GM23338 (cell line): ENCODE measurements at regions not wholly inside any gene's neighbourhood (a gene's known extent, or its start where the extent isn't known, plus 50 kb on each side); places are given as distances from the start of the nearest gene placed in this dataset.

Experiments
- ATAC-seq: fragments of 200-7000 bp; cut with Tn5 transposase; 3 replicates; pipeline ENCODE4 v1.9.1; 2020
- DNase-seq: peaks from one replicate; pipeline ENCODE4 v3.0.0-alpha.2; 2015; ENCODE audit warnings: low spot score
- H2AFZ ChIP-seq: fragments of 200-600 bp; sonication (generic); 2 replicates; pipeline ENCODE4 v1.8.0; 2016; ENCODE audit warnings: antibody characterized with exemption, mild to moderate bottlenecking, moderate library complexity
- H3F3A ChIP-seq: fragments of 200-600 bp; sonication (generic); replicated peaks from 2 replicates; pipeline ENCODE4 v1.8.0; 2017; ENCODE audit warnings: antibody characterized with exemption, mixed run types, low read depth
- H3K27ac ChIP-seq: fragments of 200-600 bp; sonication (generic); 2 replicates; pipeline ENCODE4 v1.6.1; 2016; ENCODE audit warnings: low read depth
- H3K27me3 ChIP-seq: fragments of 200-600 bp; sonication (generic); 2 replicates; pipeline ENCODE4 v1.8.0; 2016; ENCODE audit warnings: mild to moderate bottlenecking, mixed run types, moderate library complexity; ENCODE audit not compliant: insufficient read depth
- H3K36me3 ChIP-seq: fragments of 200-600 bp; sonication (generic); 2 replicates; pipeline ENCODE4 v1.8.0; 2016; ENCODE audit warnings: mild to moderate bottlenecking; ENCODE audit not compliant: insufficient read depth
- H3K4me1 ChIP-seq: fragments of 200-600 bp; sonication (generic); 2 replicates; pipeline ENCODE4 v1.8.0; 2016; ENCODE audit warnings: mild to moderate bottlenecking, moderate library complexity; ENCODE audit not compliant: insufficient read depth
- H3K4me2 ChIP-seq: fragments of 200-600 bp; sonication (generic); 2 replicates; pipeline ENCODE4 v1.7.1; 2017; ENCODE audit warnings: mixed run types
- H3K4me3 ChIP-seq: fragments of 200-600 bp; sonication (generic); 2 replicates; pipeline ENCODE4 v1.6.1; 2016; ENCODE audit warnings: mixed run types
- H3K79me2 ChIP-seq: fragments of 200-600 bp; sonication (generic); replicated peaks from 2 replicates; pipeline ENCODE4 v1.8.0; 2017; ENCODE audit warnings: mild to moderate bottlenecking; ENCODE audit not compliant: insufficient read depth
- H3K9me2 ChIP-seq: fragments of 200-600 bp; sonication (generic); 2 replicates; pipeline ENCODE4 v1.8.0; 2017; ENCODE audit not compliant: insufficient read depth
- H4K20me1 ChIP-seq: fragments of 200-600 bp; sonication (generic); replicated peaks from 2 replicates; pipeline ENCODE4 v1.8.0; 2017; ENCODE audit warnings: mild to moderate bottlenecking; ENCODE audit not compliant: insufficient read depth
- H3K27ac Mint-ChIP-seq: 2 replicates; pipeline ENCODE4 v1.8.0; 2020; ENCODE audit warnings: inconsistent platforms, mild to moderate bottlenecking, moderate library complexity, mixed read lengths
- H3K27me3 Mint-ChIP-seq: 3 replicates; pipeline ENCODE4 v1.8.0; 2022; ENCODE audit warnings: low read depth, mild to moderate bottlenecking, moderate library complexity, mixed read lengths, inconsistent platforms; ENCODE audit not compliant: insufficient read depth, poor library complexity
- H3K36me3 Mint-ChIP-seq: 3 replicates; pipeline ENCODE4 v1.8.0; 2021; ENCODE audit warnings: low read depth, mild to moderate bottlenecking, inconsistent platforms, moderate library complexity, mixed read lengths
- H3K4me1 Mint-ChIP-seq: 3 replicates; pipeline ENCODE4 v1.8.0; 2020; ENCODE audit warnings: mild to moderate bottlenecking, inconsistent platforms, mixed read lengths
- H3K4me3 Mint-ChIP-seq: 3 replicates; pipeline ENCODE4 v1.8.0; 2021; ENCODE audit warnings: moderate library complexity, mild to moderate bottlenecking, inconsistent platforms, mixed read lengths
- H3K9me3 Mint-ChIP-seq: 3 replicates; pipeline ENCODE4 v1.8.0; 2020; ENCODE audit warnings: moderate library complexity, mild to moderate bottlenecking, inconsistent platforms, mixed read lengths
- CREB1 ChIP-seq: fragments of 250-450 bp; sonication (Bioruptor Pico); IDR thresholded peaks from 2 replicates; pipeline ENCODE4 v1.5.0; 2020; ENCODE audit warnings: low read depth, mild to moderate bottlenecking, moderate library complexity
- CTCF ChIP-seq, 2 experiments: fragments of 200-600 bp in 1 of 2; sonication (generic) in 1 of 2; conservative IDR thresholded peaks; 2 replicates each; pipeline versions ENCODE4 v1.5.1 to v1.6.1; 2016 to 2017; ENCODE audit warnings: antibody characterized with exemption in 2 of 2, low read depth in 2 of 2, mild to moderate bottlenecking in 2 of 2, moderate library complexity in 1 of 2
- ETS1 ChIP-seq: IDR thresholded peaks from 2 replicates; pipeline ENCODE4 v1.6.1; 2016; ENCODE audit warnings: antibody characterized with exemption
- EZH2 ChIP-seq: fragments of 200-600 bp; sonication (generic); IDR thresholded peaks from one replicate; pipeline ENCODE4 v1.8.0; 2017; ENCODE audit warnings: antibody characterized with exemption, mild to moderate bottlenecking, low read depth; ENCODE audit not compliant: unreplicated experiment
- EZH2phosphoT487 ChIP-seq: fragments of 200-600 bp; sonication (generic); IDR thresholded peaks from one replicate; pipeline ENCODE4 v1.8.1; 2018; ENCODE audit warnings: antibody characterized with exemption; ENCODE audit not compliant: unreplicated experiment
- JUNB ChIP-seq: IDR thresholded peaks from one replicate; pipeline ENCODE4 v1.6.1; 2016; ENCODE audit warnings: antibody characterized with exemption; ENCODE audit not compliant: unreplicated experiment
- NANOG ChIP-seq: IDR thresholded peaks from 2 replicates; pipeline ENCODE4 v1.6.1; 2016; ENCODE audit warnings: antibody characterized with exemption, borderline replicate concordance
- POLR2AphosphoS5 ChIP-seq: IDR thresholded peaks from 2 replicates; pipeline ENCODE4 v1.6.1; 2016; ENCODE audit warnings: antibody characterized with exemption, low read depth
- REST ChIP-seq: IDR thresholded peaks from one replicate; pipeline ENCODE4 v1.6.1; 2018; ENCODE audit warnings: antibody characterized with exemption; ENCODE audit not compliant: unreplicated experiment
- STAT1 ChIP-seq: IDR thresholded peaks from one replicate; pipeline ENCODE4 v1.6.1; 2016; ENCODE audit warnings: antibody characterized with exemption; ENCODE audit not compliant: unreplicated experiment
- ZNF114 ChIP-seq: fragments of 250-450 bp; sonication (Bioruptor Pico); IDR thresholded peaks from 2 replicates; pipeline ENCODE4 v1.5.0; 2020; ENCODE audit warnings: mild to moderate bottlenecking, moderate library complexity
- ZNF331 ChIP-seq: fragments of 250-450 bp; sonication (Bioruptor Pico); IDR thresholded peaks from 2 replicates; pipeline ENCODE4 v1.5.0; 2020; ENCODE audit warnings: low read depth, mild to moderate bottlenecking, moderate library complexity
- TF ChIP-seq, protein P1 (sequence below): fragments of 250-450 bp; sonication (Bioruptor Pico); IDR thresholded peaks from 2 replicates; pipeline ENCODE4 v1.5.0; 2020; ENCODE audit warnings: mild to moderate bottlenecking, moderate library complexity

DNA sequence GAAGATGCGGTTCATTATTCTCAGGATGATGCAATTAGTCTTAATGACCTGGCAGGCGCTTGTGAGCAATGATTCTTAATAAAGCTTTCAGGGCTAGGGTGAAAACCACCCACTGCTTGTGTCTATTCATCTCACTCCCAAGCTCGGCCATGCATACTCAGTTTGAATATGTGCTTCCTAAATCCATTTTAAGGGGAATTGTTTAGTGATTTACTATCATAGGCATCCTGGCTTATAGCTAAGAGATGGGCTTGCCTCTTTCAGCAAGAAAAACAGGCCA lies 141.1 kb upstream of the SLC24A3 start:
- H3K9me2 ChIP-seq = peaks cover 6% of the 10 kb centered on the region
- H2AFZ ChIP-seq = no peak overlapping the region
- H3K27me3 ChIP-seq = no peaks in the 10 kb centered on the region
- Mint-ChIP-seq H3K4me3 (no peak overlapping the region), H3K27me3 (peaks cover 1% of the 10 kb centered on the region), H3K9me3 (peaks cover 24% of the 10 kb centered on the region), H3K27ac (no peak overlapping the region), H3K36me3 (peaks cover 13% of the 10 kb centered on the region; the same call in 2 of the 3 replicates), H3K4me1 (peaks cover 21% of the 10 kb centered on the region)
- H3K4me1 ChIP-seq = peaks cover 7% of the 10 kb centered on the region; the same call in 1 of the 2 replicates
- H3F3A ChIP-seq = no peaks in the 10 kb centered on the region
- no peaks in the 10 kb centered on the region for H3K36me3 ChIP-seq
- no peak overlapping the region for H3K4me2 ChIP-seq
- DNase-seq (no peak), ATAC-seq (no peak)
- no peak overlapping the region for H3K27ac ChIP-seq
- H4K20me1 ChIP-seq = no peaks in the 10 kb centered on the region
- H3K79me2 ChIP-seq = no peaks in the 10 kb centered on the region
- H3K4me3 ChIP-seq = no peak overlapping the region
- no peak for TF ChIP-seq NANOG
- no peak for TF ChIP-seq ZNF331
- TF ChIP-seq POLR2AphosphoS5 = no peak
- TF ChIP-seq STAT1 = no peak
- no peak for TF ChIP-seq JUNB
- no peak for TF ChIP-seq CREB1 (CRISPR knock-in tag)
- TF ChIP-seq, protein P1, sequence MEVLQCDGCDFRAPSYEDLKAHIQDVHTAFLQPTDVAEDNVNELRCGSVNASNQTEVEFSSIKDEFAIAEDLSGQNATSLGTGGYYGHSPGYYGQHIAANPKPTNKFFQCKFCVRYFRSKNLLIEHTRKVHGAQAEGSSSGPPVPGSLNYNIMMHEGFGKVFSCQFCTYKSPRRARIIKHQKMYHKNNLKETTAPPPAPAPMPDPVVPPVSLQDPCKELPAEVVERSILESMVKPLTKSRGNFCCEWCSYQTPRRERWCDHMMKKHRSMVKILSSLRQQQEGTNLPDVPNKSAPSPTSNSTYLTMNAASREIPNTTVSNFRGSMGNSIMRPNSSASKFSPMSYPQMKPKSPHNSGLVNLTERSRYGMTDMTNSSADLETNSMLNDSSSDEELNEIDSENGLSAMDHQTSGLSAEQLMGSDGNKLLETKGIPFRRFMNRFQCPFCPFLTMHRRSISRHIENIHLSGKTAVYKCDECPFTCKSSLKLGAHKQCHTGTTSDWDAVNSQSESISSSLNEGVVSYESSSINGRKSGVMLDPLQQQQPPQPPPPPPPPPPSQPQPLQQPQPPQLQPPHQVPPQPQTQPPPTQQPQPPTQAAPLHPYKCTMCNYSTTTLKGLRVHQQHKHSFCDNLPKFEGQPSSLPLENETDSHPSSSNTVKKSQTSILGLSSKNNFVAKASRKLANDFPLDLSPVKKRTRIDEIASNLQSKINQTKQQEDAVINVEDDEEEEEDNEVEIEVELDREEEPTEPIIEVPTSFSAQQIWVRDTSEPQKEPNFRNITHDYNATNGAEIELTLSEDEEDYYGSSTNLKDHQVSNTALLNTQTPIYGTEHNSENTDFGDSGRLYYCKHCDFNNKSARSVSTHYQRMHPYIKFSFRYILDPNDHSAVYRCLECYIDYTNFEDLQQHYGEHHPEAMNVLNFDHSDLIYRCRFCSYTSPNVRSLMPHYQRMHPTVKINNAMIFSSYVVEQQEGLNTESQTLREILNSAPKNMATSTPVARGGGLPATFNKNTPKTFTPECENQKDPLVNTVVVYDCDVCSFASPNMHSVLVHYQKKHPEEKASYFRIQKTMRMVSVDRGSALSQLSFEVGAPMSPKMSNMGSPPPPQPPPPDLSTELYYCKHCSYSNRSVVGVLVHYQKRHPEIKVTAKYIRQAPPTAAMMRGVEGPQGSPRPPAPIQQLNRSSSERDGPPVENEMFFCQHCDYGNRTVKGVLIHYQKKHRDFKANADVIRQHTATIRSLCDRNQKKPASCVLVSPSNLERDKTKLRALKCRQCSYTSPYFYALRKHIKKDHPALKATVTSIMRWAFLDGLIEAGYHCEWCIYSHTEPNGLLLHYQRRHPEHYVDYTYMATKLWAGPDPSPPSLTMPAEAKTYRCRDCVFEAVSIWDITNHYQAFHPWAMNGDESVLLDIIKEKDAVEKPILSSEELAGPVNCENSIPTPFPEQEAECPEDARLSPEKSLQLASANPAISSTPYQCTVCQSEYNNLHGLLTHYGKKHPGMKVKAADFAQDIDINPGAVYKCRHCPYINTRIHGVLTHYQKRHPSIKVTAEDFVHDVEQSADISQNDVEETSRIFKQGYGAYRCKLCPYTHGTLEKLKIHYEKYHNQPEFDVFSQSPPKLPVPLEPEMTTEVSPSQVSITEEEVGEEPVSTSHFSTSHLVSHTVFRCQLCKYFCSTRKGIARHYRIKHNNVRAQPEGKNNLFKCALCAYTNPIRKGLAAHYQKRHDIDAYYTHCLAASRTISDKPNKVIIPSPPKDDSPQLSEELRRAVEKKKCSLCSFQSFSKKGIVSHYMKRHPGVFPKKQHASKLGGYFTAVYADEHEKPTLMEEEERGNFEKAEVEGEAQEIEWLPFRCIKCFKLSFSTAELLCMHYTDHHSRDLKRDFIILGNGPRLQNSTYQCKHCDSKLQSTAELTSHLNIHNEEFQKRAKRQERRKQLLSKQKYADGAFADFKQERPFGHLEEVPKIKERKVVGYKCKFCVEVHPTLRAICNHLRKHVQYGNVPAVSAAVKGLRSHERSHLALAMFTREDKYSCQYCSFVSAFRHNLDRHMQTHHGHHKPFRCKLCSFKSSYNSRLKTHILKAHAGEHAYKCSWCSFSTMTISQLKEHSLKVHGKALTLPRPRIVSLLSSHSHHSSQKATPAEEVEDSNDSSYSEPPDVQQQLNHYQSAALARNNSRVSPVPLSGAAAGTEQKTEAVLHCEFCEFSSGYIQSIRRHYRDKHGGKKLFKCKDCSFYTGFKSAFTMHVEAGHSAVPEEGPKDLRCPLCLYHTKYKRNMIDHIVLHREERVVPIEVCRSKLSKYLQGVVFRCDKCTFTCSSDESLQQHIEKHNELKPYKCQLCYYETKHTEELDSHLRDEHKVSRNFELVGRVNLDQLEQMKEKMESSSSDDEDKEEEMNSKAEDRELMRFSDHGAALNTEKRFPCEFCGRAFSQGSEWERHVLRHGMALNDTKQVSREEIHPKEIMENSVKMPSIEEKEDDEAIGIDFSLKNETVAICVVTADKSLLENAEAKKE (CRISPR knock-in tag) = no peak
- TF ChIP-seq CTCF (conservative IDR thresholded peaks at IDR 0.05; ENCODE audit: low read depth in 2 of 2) = no peak
- no peak for TF ChIP-seq EZH2
- TF ChIP-seq EZH2phosphoT487 = no peak
- TF ChIP-seq REST = no peak
- TF ChIP-seq ZNF114 (CRISPR knock-in tag) = no peak
- no peak for TF ChIP-seq ETS1
